Mammary epithelial cell (primary cell): ENCODE measurements at regions not wholly inside any gene's neighbourhood (a gene's known extent, or its start where the extent isn't known, plus 50 kb on each side); places are given as distances from the start of the nearest gene placed in this dataset.

Source experiments
- EZH2 ChIP-seq: IDR thresholded peaks from 2 replicates; pipeline ENCODE4 v1.6.1; 2012; ENCODE audit warnings: low read length, inconsistent platforms, borderline replicate concordance
- TF ChIP-seq, protein P1 (sequence below), 2 donors: IDR thresholded peaks in 1 of 2; conservative IDR thresholded peaks in 1 of 2; 2 replicates each; pipeline ENCODE4 v1.5.1; 2011 to 2012; ENCODE audit warnings: inconsistent platforms in 2 of 2, low read length in 2 of 2, mild to moderate bottlenecking in 2 of 2, control low read depth in 1 of 2, low read depth in 1 of 2; ENCODE audit not compliant: insufficient read depth in 1 of 2; ENCODE audit errors: extremely low read depth in 1 of 2

DNA sequence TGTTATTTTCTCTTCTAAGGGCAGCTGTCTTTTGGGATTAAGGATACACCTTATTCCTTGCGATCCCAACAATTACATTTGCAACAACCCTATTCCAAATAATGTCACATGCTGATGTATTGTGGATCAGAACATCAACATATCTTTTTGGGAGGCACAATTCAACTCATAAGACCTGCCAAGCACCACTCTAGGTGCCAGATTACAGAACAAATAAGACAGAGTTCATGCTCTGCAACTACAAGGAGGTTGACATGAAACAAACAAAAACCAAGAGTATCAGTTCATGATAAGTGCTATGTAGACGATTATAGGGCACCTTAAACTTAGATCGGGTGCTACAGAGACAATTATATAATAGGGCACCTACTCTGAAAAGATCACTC is 203.2 kb upstream of the SGK1 start:
- TF ChIP-seq EZH2, result no peak
- TF ChIP-seq, protein P1, sequence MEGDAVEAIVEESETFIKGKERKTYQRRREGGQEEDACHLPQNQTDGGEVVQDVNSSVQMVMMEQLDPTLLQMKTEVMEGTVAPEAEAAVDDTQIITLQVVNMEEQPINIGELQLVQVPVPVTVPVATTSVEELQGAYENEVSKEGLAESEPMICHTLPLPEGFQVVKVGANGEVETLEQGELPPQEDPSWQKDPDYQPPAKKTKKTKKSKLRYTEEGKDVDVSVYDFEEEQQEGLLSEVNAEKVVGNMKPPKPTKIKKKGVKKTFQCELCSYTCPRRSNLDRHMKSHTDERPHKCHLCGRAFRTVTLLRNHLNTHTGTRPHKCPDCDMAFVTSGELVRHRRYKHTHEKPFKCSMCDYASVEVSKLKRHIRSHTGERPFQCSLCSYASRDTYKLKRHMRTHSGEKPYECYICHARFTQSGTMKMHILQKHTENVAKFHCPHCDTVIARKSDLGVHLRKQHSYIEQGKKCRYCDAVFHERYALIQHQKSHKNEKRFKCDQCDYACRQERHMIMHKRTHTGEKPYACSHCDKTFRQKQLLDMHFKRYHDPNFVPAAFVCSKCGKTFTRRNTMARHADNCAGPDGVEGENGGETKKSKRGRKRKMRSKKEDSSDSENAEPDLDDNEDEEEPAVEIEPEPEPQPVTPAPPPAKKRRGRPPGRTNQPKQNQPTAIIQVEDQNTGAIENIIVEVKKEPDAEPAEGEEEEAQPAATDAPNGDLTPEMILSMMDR (conservative IDR thresholded peaks at IDR 0.05 in 1 of 2, IDR thresholded peaks at IDR 0.05 in 1 of 2; ENCODE audit: extremely low read depth in 1 of 2, insufficient read depth in 1 of 2, low read depth in 1 of 2, low read length in 2 of 2), result no peak
